Kidney (tissue), 13 donors: ENCODE measurements at regions not wholly inside any gene's neighbourhood (a gene's known extent, or its start where the extent isn't known, plus 50 kb on each side); places are given as distances from the start of the nearest gene placed in this dataset.
A peak's percentile ranks its signal among the peaks of the same experiment; 100 is the strongest.

Experiments
- DNase-seq, 5 donors: peaks; one replicate each; pipeline ENCODE4 v3.0.0-alpha.2; 2013 to 2020
- FAIRE-seq: peaks from 2 replicates; lab custom pipeline; 2012; peaks lifted over from hg19 to GRCh38; lab: Jason Lieb, UNC
- H3K27ac ChIP-seq, 2 donors: one replicate each; pipeline ENCODE4 v1.7.0; 2013; ENCODE audit warnings: low read depth in 2 of 2, low read length in 2 of 2, inconsistent platforms in 1 of 2
- H3K27me3 ChIP-seq: one replicate; pipeline ENCODE4 v1.7.1; 2013; ENCODE audit warnings: low read length, inconsistent platforms; ENCODE audit not compliant: control insufficient read depth, insufficient read depth
- H3K36me3 ChIP-seq, 3 donors: one replicate each; pipeline versions ENCODE4 v1.7.0 to v1.7.1; 2013; ENCODE audit warnings: low read length in 3 of 3, control low read depth in 1 of 3, inconsistent platforms in 1 of 3; ENCODE audit not compliant: insufficient read depth in 3 of 3, control insufficient read depth in 2 of 3
- H3K4me1 ChIP-seq, 3 donors: one replicate each; pipeline versions ENCODE4 v1.7.0 to v1.7.1; 2013; ENCODE audit warnings: low read length in 3 of 3, inconsistent platforms in 1 of 3, low read depth in 1 of 3; ENCODE audit not compliant: control insufficient read depth in 2 of 3, insufficient read depth in 2 of 3
- H3K4me3 ChIP-seq, 3 donors: one replicate each; pipeline versions ENCODE4 v1.7.0 to v1.8.1; 2013; ENCODE audit warnings: low read length in 3 of 3, control low read depth in 1 of 3, inconsistent platforms in 1 of 3
- H3K9ac ChIP-seq, 3 donors: one replicate each; pipeline versions ENCODE4 v1.7.0 to v1.7.1; 2013; ENCODE audit warnings: low read length in 3 of 3, control low read depth in 1 of 3, inconsistent platforms in 1 of 3
- H3K9me3 ChIP-seq, 3 donors: one replicate each; pipeline versions ENCODE4 v1.7.0 to v1.7.1; 2013; ENCODE audit warnings: low read length in 3 of 3, control low read depth in 1 of 3, inconsistent platforms in 1 of 3; ENCODE audit not compliant: control insufficient read depth in 2 of 3, insufficient read depth in 1 of 3
- CTCF ChIP-seq: IDR thresholded peaks from 3 replicates; pipeline ENCODE4 v1.5.1; 2012; ENCODE audit warnings: mild to moderate bottlenecking, moderate library complexity, borderline replicate concordance; ENCODE audit not compliant: insufficient read depth; ENCODE audit errors: extremely low read depth
- intact Hi-C: fragments of 100-400 bp; cut with DNase I; formaldehyde crosslinking; loops from one replicate; pipeline ENCODE4 v1.11.1; 2022
- donor health status: control.
- donor health status: control.
- donor health status: control.
- donor health status: control.
- donor health status: control.
- donor health status: DM: yes; HTN: yes; CAD: no.
- donor health status: Normal renal cell carcinoma (clear cell type).

GRCh38 chr6:48449002-48449401, 338.0 kb upstream of the PTCHD4 start:
- no peaks in the 10 kb centered on the region for H3K27me3 ChIP-seq
- no peak for TF ChIP-seq CTCF
- FAIRE-seq, result no peak

GRCh38 chr6:48447251-48447650, 336.3 kb upstream of the PTCHD4 start:
- FAIRE-seq (no peak), DNase-seq (no peak)
- no peaks in the 10 kb centered on the region for H3K27me3 ChIP-seq
- no peaks in the 10 kb centered on the region for H3K36me3 ChIP-seq
- H3K9ac ChIP-seq, result no peak overlapping the region
- no peaks in the 10 kb centered on the region for H3K4me1 ChIP-seq
- intact Hi-C loops, result no loop called here
- H3K27ac ChIP-seq, result no peak overlapping the region
- no peak for TF ChIP-seq CTCF
- H3K9me3 ChIP-seq, result no peaks in the 10 kb centered on the region
- no peak overlapping the region for H3K4me3 ChIP-seq

More at GRCh38 chr6:48449002-48449401, 338.0 kb upstream of the PTCHD4 start:
- intact Hi-C loops, result no loop called here
- Histone ChIP-seq H3K4me1 (no peaks in the 10 kb centered on the region), H3K27ac (no peak overlapping the region), H3K9ac (no peak overlapping the region), H3K36me3 (no peaks in the 10 kb centered on the region), H3K9me3 (no peaks in the 10 kb centered on the region), H3K4me3 (no peak overlapping the region)
- no peak for DNase-seq

- H3K36me3 ChIP-seq, result no peaks in the 10 kb centered on the region
- H3K9ac ChIP-seq, result no peak overlapping the region
- FAIRE-seq (peak; percentile 8), DNase-seq (no peak)
- H3K27ac ChIP-seq, result no peak overlapping the region
- intact Hi-C loops, result no loop called here
- no peak overlapping the region for H3K4me3 ChIP-seq
- no peak for TF ChIP-seq CTCF
- no peaks in the 10 kb centered on the region for H3K27me3 ChIP-seq
- no peaks in the 10 kb centered on the region for H3K4me1 ChIP-seq
- H3K9me3 ChIP-seq, result no peaks in the 10 kb centered on the region
These were observed 318.6 kb upstream of the PTCHD4 start for GRCh38 chr6:48429610-48430009.

- intact Hi-C loops, result no loop called here
- Histone ChIP-seq H3K27me3 (no peaks in the 10 kb centered on the region), H3K4me1 (no peaks in the 10 kb centered on the region), H3K36me3 (no peaks in the 10 kb centered on the region), H3K9ac (no peak overlapping the region), H3K4me3 (no peak overlapping the region), H3K9me3 (no peaks in the 10 kb centered on the region), H3K27ac (no peak overlapping the region)
- DNase-seq (no peak), FAIRE-seq (no peak)
- TF ChIP-seq CTCF, result no peak
These were observed 318.0 kb upstream of the PTCHD4 start for GRCh38 chr6:48429021-48429420.
